ENCODE measurements at regions not wholly inside any gene's neighbourhood (a gene's known extent, or its start where the extent isn't known, plus 50 kb on each side); places are given as distances from the start of the nearest gene placed in this dataset.

- DNase-seq = no peak
Observed at GRCh38 chr14:80378084-80378690, 166.9 kb upstream of the DIO2 start.

- DNase-seq = no peak
Observed at GRCh38 chr14:80364816-80365215, 153.5 kb upstream of the DIO2 start.

- peak; percentile 18 for DNase-seq
Observed at GRCh38 chr14:80364274-80364673, 153.0 kb upstream of the DIO2 start.

GRCh38 chr14:80358112-80358511 is 146.8 kb upstream of the DIO2 start:
- DNase-seq = no peak

DNA sequence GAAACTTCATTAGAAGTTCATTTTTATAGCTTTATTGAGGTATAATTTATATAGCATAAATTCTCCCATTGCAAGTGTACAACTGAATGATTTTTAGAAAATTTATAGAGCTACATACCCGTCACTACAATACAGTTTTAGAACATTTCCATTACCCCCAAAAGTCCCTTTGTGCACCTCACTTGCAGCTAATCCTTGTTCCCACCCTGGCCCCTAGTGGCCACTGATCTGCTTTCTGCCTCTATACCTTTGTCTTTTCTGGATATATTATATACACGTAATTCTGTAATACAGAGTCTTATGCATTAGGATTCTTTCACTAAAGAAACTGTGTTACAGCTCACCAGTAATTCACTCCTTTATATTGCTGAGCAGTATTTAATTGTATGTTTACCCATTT is 145.1 kb upstream of the DIO2 start:
- DNase-seq = no peak

GRCh38 chr14:80354860-80355581 is 143.7 kb upstream of the DIO2 start:
- no peak for DNase-seq

DNA sequence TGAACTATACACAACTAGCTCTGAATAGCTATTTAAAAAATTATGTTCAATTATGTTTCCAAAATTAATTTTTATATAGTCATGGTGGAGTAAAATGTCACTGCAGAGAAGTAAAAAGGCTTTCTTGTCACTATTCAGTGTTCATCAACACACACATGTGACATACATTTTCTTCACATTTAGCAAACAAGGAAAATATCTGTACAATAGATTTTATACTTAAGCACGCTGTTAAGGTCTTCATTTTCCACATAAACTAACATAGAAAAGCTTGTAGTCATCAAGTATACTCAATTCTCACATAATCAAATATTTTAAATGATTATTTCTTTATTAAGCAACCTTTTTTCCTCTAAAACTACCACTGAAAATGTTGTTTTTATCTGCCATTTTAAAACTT is 141.2 kb upstream of the DIO2 start:
- no peak for DNase-seq

- DNase-seq = no peak
Observed at GRCh38 chr14:80350707-80351106, 139.4 kb upstream of the DIO2 start.

DNA sequence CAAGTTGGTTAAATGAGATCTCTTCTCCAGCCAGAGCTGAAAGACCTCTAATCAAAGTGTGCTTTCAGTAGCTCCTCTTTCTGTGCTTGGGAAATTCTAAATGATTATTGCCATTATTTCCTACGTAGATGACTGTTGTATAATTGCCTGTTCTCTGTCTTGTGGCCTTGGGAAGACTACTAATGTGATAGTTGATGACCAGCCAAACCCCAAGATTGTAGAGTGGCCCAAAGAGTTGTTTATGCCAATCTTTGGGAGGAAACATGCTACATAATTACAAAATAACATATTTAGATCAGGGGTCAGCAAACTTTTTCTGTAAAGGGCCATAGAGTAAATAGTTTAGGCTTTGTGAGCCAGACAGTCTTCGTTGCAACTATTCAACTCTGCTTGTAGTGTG is 135.1 kb upstream of the DIO2 start:
- no peak for DNase-seq

DNA sequence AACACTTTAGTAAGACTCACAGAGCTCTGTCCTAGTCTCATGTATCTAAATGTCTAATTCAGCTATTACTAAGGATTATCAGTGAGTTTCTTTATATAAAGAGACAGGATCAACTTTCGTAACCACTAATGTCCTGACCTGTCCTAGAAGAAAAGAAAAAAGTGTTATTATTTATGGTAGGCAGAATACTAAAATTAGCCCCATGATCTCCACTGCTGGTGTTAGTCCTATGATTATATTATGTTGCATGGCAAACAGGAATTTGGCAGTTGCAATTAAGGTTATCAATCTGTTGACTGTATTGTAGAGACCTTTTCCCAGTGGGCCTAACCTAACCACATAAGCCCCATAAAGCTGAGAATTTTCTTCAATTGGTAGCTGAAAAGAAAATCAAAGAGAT is 132.9 kb upstream of the DIO2 start:
- no peak for DNase-seq

- no peak for DNase-seq
Observed at GRCh38 chr14:80336608-80337106, 125.4 kb upstream of the DIO2 start.

- no peak for DNase-seq
Observed at GRCh38 chr14:80325688-80326087, 114.4 kb upstream of the DIO2 start.

GRCh38 chr14:80325112-80325511 is 113.8 kb upstream of the DIO2 start:
- no peak for DNase-seq

GRCh38 chr14:80324649-80325048 is 113.3 kb upstream of the DIO2 start:
- DNase-seq = no peak

GRCh38 chr14:80323038-80323665 is 111.8 kb upstream of the DIO2 start:
- no peak for DNase-seq

- DNase-seq = no peak
Observed at GRCh38 chr14:80316441-80316840, 105.1 kb upstream of the DIO2 start.

GRCh38 chr14:80315681-80316080 is 104.4 kb upstream of the DIO2 start:
- no peak for DNase-seq

DNA sequence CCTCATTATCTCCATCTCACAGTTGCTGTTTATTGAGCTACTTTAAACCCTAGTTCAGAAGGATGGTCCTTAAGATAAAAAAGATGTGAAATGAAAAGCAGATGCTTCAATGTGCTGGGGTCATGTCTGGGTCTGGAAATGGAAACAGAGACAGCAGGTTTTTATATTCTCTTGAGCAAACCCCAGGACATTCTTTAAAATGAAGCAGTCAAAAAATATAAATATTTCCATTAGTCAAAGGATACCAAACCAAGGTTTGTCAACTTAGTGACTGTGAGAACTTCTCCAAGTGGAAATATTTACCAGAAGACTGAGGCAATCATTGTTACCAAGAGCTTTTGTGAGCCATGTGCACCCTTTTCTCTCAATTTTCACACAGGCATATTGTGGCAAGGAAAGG is 102.5 kb upstream of the DIO2 start:
- DNase-seq = no peak

DNA sequence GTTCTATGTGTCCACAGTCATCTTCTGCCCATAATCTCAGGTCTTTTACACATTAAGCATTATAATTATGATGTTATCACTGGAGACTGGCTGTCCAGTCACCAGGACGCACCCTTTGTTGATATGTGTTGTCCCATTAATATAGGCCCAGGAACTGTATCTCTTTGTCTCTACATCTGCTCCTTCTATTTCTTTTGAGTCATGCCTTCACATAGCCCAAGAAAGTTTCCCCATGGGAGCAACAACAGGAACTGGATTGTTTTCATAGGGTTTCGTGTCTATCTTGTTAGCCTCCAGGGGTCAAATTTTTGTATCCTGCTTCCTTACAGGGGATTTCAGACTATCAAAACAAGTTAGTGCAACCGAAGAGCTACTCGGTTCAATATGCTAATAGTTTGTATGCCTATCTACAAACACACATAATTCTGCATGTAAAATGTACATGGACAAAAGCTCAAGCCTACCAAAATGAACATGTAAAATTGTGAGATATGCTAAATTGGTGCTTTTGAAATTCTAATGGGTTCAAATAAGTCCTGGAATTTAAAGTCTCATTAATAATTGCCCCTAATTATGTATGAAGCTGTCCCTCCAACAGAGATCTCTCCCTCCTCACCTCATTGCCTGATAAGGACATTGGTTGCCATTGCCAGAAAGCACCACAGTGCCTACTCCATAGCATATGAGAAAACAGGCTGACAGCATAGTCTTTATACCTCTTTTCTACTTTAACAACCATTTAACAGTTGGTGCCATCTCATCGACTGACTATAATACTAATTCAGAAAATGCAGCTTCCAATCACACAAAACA is 99.8 kb upstream of the DIO2 start:
- DNase-seq = no peak

- DNase-seq = no peak
Observed at GRCh38 chr14:80304125-80304766, 92.9 kb upstream of the DIO2 start.

GRCh38 chr14:80300351-80300750 is 89.0 kb upstream of the DIO2 start:
- DNase-seq = no peak

- DNase-seq = no peak
Observed at GRCh38 chr14:80298491-80299017, 87.2 kb upstream of the DIO2 start.

DNA sequence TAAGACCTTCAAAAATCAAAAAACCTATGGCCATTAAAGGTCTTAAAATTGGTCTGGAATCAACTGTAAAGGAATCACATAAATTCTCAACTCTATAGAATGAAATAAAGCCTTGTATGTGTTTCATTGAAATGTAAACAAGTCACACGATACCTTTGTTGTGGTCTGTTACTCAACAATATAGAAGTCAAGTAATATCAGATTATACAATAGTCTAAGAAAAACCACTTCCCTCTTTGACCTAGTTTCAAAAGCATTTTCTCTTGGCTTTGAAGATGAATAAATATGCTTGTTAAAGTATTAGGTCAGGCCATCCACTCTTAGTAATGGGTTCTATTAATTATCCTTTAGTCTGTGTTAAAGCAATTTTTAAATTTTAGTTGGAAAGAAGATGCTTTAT is 79.8 kb upstream of the DIO2 start:
- no peak for DNase-seq
